ENCODE measurements at regions not wholly inside any gene's neighbourhood (a gene's known extent, or its start where the extent isn't known, plus 50 kb on each side); places are given as distances from the start of the nearest gene placed in this dataset.
"Not testable (repeated sequence)": the region's sequence is repeated elsewhere in the genome, so short reads cannot be mapped to it uniquely, and the experiment has no call there.

DNA sequence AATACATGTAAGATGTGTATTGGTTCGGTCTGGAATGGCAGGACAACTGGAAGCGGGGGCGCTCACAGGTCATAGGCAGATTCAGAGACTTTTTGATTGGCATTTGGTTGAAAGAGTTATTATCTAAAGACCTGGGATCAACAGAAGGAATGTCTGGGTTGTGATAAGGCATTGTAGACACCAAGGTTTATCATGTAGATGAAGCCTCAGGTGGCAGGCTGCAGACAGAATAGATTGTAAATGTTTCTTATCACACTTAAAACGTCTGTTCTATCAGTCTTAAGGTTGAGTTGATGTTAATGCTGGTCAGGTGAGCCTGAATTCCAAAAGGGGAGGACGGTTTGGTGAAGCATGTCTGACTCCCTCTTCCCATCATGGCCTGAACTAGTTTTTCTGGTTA lies 295.9 kb upstream of the PROK2 start:
- H3K36me3 ChIP-seq (ENCODE audit: control insufficient read depth, insufficient read depth, low read length) = no peaks in the 10 kb centered on the region
- no peak for DNase-seq (ENCODE audit: low read depth)
- H3K27me3 ChIP-seq (ENCODE audit: control insufficient read depth, insufficient read depth, low read length) = no peaks in the 10 kb centered on the region
- TF ChIP-seq, protein P1, sequence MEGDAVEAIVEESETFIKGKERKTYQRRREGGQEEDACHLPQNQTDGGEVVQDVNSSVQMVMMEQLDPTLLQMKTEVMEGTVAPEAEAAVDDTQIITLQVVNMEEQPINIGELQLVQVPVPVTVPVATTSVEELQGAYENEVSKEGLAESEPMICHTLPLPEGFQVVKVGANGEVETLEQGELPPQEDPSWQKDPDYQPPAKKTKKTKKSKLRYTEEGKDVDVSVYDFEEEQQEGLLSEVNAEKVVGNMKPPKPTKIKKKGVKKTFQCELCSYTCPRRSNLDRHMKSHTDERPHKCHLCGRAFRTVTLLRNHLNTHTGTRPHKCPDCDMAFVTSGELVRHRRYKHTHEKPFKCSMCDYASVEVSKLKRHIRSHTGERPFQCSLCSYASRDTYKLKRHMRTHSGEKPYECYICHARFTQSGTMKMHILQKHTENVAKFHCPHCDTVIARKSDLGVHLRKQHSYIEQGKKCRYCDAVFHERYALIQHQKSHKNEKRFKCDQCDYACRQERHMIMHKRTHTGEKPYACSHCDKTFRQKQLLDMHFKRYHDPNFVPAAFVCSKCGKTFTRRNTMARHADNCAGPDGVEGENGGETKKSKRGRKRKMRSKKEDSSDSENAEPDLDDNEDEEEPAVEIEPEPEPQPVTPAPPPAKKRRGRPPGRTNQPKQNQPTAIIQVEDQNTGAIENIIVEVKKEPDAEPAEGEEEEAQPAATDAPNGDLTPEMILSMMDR (IDR thresholded peaks at IDR 0.05; ENCODE audit: insufficient read depth, low read length, poor library complexity, severe bottlenecking) = no peak
- H3K4me3 ChIP-seq (ENCODE audit: low read depth, low read length) = no peak overlapping the region

DNA sequence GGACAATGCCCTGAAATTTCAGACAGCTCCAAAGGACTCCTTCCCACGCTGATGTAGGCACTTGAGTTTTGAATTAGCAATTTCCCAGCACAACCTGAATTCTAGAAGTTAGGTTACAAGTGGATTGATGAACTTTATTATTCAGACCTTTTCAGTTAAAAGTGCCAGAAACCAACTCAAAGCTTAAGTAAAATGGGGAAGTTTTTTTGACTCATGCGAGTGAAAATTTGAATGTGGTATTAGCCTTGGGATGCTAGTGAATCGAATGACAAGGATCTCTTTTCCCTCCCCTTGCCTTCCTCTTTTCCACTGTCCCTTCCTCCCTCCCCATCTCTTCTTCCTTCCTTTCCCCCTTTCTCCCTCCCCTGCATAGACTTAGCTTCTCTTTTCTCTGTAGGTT lies 295.1 kb upstream of the PROK2 start:
- H3K36me3 ChIP-seq (ENCODE audit: control insufficient read depth, insufficient read depth, low read length) = no peaks in the 10 kb centered on the region
- TF ChIP-seq, protein P1 (IDR thresholded peaks at IDR 0.05; ENCODE audit: insufficient read depth, low read length, poor library complexity, severe bottlenecking) = no peak
- DNase-seq (ENCODE audit: low read depth) = no peak
- no peaks in the 10 kb centered on the region for H3K27me3 ChIP-seq (ENCODE audit: control insufficient read depth, insufficient read depth, low read length)
- no peak overlapping the region for H3K4me3 ChIP-seq (ENCODE audit: low read depth, low read length)

DNA sequence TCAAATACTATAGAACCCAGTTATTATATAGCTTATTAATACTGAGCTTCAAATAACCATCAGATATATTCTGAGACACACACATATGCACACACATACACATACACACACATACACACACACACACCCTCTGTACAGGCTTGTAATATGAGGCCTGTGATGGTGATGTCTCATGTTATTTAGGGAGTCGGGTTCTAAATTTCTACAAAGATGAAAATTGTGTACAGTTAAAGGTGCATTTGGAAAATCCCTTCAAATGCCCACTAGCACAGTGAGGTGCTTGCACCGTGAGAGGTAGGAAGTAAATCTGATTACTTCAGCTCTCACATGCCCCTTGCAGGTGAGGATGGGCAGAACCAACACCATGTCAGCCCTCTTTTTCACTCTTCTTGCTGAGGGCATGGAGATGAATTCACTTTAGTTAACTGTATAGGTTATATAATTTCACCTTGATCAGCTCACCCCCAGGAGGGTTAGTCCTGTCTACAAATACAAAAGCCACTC lies 294.5 kb upstream of the PROK2 start:
- TF ChIP-seq, protein P1 (IDR thresholded peaks at IDR 0.05; ENCODE audit: insufficient read depth, low read length, poor library complexity, severe bottlenecking) = no peak
- H3K4me3 ChIP-seq (ENCODE audit: low read depth, low read length) = no peak overlapping the region
- DNase-seq (ENCODE audit: low read depth) = no peak

DNA sequence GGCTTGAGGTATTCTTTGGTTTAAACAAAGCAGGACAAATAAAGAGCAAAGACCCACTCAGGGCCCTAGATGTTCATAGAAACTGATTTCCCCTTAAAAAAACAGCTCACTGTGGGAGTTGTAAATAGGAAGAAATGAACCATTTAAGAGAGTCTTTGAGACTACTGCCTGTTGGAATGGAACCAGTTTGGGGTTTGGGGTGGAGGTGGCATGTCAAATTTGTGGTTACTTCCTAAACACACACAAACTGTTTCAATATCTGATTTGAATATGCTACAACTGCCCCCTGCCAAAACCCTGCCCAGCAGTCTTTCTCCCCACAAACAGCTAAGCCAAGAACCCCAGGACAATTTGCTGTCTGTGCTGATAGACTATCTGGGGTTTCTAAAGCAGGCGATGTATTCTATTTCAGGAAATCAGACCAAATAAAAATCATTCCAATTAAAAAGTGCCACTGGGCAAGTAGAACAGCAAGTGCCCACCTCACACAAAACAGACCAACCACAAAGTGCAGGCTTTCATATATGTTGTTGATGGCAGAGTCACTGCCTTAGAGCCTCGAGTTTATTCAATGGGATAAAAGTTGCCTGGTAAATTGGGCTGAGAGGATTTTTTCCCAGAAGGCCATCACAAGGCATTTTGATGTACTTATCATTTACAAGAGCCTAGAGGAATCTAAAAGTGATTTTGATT lies 293.9 kb upstream of the PROK2 start:
- Histone ChIP-seq H3K27me3 (ENCODE audit: control insufficient read depth, insufficient read depth, low read length) (no peaks in the 10 kb centered on the region), H3K36me3 (ENCODE audit: control insufficient read depth, insufficient read depth, low read length) (no peaks in the 10 kb centered on the region), H3K4me3 (ENCODE audit: low read depth, low read length) (no peak overlapping the region)
- TF ChIP-seq, protein P1 (IDR thresholded peaks at IDR 0.05; ENCODE audit: insufficient read depth, low read length, poor library complexity, severe bottlenecking) = no peak
- DNase-seq (ENCODE audit: low read depth) = no peak

More for the DNA sequence above, 294.5 kb upstream of the PROK2 start:
- H3K27me3 ChIP-seq (ENCODE audit: control insufficient read depth, insufficient read depth, low read length) = no peaks in the 10 kb centered on the region
- H3K36me3 ChIP-seq (ENCODE audit: control insufficient read depth, insufficient read depth, low read length) = no peaks in the 10 kb centered on the region

DNA sequence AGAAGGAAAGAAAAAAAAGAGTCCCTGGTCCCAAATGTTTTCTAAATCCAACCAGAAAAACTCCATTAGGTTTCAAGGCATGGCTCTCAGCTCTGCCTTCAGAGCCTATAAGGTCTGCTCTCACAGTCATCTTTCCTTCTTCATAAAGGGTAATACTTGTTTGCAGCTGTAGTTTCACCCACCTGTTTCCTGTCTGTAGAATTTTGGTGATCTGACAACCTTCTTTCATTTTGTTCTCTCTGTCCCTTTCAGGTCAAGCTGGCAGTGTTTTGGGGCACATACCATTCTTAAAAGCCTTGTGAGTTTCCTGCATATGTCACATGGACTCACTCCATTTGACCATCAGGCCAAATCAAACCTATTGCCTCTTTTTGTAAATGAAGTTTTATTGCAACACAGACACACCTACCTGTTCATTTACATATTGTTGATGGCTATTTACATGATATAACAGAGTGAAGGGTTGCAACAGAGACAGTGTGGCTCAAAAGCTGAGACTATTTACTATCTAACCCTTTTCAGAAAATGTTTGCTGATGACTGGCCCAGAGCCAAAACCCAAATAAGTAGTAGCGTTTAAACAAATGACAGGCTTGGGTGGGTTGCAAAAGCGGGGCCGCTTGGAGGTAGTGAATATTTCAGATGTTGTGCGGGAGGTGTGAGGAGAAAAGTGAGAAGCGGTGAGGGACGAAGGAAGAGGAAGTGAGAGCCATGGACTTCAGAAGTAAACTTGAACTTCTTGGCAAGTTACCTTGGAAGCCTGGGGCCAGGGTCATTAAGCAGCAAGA lies 292.7 kb upstream of the PROK2 start:
- no peak for DNase-seq (ENCODE audit: low read depth)
- TF ChIP-seq, protein P1 (IDR thresholded peaks at IDR 0.05; ENCODE audit: insufficient read depth, low read length, poor library complexity, severe bottlenecking) = no peak
- H3K36me3 ChIP-seq (ENCODE audit: control insufficient read depth, insufficient read depth, low read length) = no peaks in the 10 kb centered on the region

DNA sequence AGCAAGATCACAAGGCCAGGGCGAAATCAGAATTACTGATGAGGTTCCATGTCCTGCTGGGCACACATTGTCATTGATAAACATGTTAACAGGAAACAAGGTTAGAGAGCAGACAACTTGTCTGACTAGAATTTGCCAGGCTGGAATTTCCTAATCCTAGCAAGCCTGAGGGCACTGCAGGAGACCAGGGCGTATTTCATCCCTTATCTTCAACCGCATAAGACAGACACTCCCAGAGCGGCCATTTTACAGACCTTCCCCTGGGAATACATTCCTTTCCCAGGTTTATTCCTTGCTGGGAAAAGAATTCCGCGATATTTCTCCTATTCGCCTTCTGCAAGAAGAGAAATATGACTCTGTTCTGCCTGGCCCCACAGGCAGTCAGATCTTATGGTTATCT lies 290.9 kb upstream of the PROK2 start:
- not testable (repeated sequence) for H3K36me3 ChIP-seq (ENCODE audit: control insufficient read depth, insufficient read depth, low read length); H3K27me3 ChIP-seq (ENCODE audit: control insufficient read depth, insufficient read depth, low read length); H3K4me3 ChIP-seq (ENCODE audit: low read depth, low read length); DNase-seq (ENCODE audit: low read depth)

More for the DNA sequence above, 292.7 kb upstream of the PROK2 start:
- Histone ChIP-seq H3K4me3 (ENCODE audit: low read depth, low read length) (no peak overlapping the region), H3K27me3 (ENCODE audit: control insufficient read depth, insufficient read depth, low read length) (no peaks in the 10 kb centered on the region)

Measured in kidney epithelial cell (primary cell).